MM.1S (cell line): ENCODE measurements at regions not wholly inside any gene's neighbourhood (a gene's known extent, or its start where the extent isn't known, plus 50 kb on each side); places are given as distances from the start of the nearest gene placed in this dataset.

Source experiments
- CTCF ChIP-seq: fragments of 300-600 bp; sonication (generic); IDR thresholded peaks from 2 replicates; pipeline ENCODE4 v1.5.1; 2016; ENCODE audit warnings: antibody characterized with exemption, low read length, mixed read lengths
- EZH2 ChIP-seq: fragments of 300-600 bp; sonication (generic); optimal IDR thresholded peaks from 2 replicates; pipeline ENCODE3; 2017; ENCODE audit warnings: low read depth, mild to moderate bottlenecking, antibody characterized with exemption, low read length, mixed read lengths
- EZH2phosphoT487 ChIP-seq: fragments of 300-600 bp; sonication (generic); IDR thresholded peaks from 2 replicates; pipeline ENCODE4 v1.6.1; 2018; ENCODE audit warnings: antibody characterized with exemption, low read length

- TF ChIP-seq CTCF: no peak
- TF ChIP-seq EZH2: no peak
- no peak for TF ChIP-seq EZH2phosphoT487
These were observed 170.0 kb downstream of the FCRL5 start for GRCh38 chr1:157382351-157382750.
